CD8-positive, alpha-beta memory T cell (primary cell): ENCODE measurements at regions not wholly inside any gene's neighbourhood (a gene's known extent, or its start where the extent isn't known, plus 50 kb on each side); places are given as distances from the start of the nearest gene placed in this dataset.

Experiments
- CTCF ChIA-PET: fragments of 350-600 bp; sonication (Branson Sonifier 250); formaldehyde crosslinking; loops from one replicate; lab custom pipeline; 2021; ENCODE audit warnings: antibody characterized with exemption; lab: Charles Lee
- POLR2A ChIA-PET: fragments of 350-600 bp; sonication (Branson Sonifier 250); formaldehyde crosslinking; loops from one replicate; lab custom pipeline; 2021; ENCODE audit warnings: antibody characterized with exemption; lab: Charles Lee
- DNase-seq, 5 donors: peaks; one replicate each; pipeline versions ENCODE4 v3.0.0 to v3.0.0-alpha.2; 2020 to 2022; ENCODE audit warnings: mixed read lengths in 1 of 5
- H3K27ac ChIP-seq: one replicate; pipeline ENCODE4 v1.7.0; 2013; ENCODE audit warnings: low read depth, mild to moderate bottlenecking, low read length, moderate library complexity
- H3K27me3 ChIP-seq: 2 replicates; pipeline ENCODE4 v1.7.0; 2013; ENCODE audit warnings: low read length, mild to moderate bottlenecking; ENCODE audit not compliant: insufficient read depth, poor library complexity, severe bottlenecking
- H3K36me3 ChIP-seq: 2 replicates; pipeline ENCODE4 v1.7.0; 2013; ENCODE audit warnings: mild to moderate bottlenecking, low read length, moderate library complexity; ENCODE audit not compliant: insufficient read depth
- H3K4me1 ChIP-seq: 2 replicates; pipeline ENCODE4 v1.7.0; 2013; ENCODE audit warnings: mild to moderate bottlenecking, low read length, moderate library complexity; ENCODE audit not compliant: insufficient read depth
- H3K4me3 ChIP-seq: 2 replicates; pipeline ENCODE4 v1.7.0; 2013; ENCODE audit warnings: mild to moderate bottlenecking, low read length
- H3K9me3 ChIP-seq: 2 replicates; pipeline ENCODE4 v1.7.0; 2013; ENCODE audit warnings: mild to moderate bottlenecking, low read length
- H3K27ac Mint-ChIP-seq, 8 donors: one replicate each; pipeline ENCODE4 v1.8.0; 2020 to 2021; ENCODE audit warnings: mixed read lengths in 8 of 8, mild to moderate bottlenecking in 6 of 8, inconsistent platforms in 3 of 8, moderate library complexity in 3 of 8
- H3K27me3 Mint-ChIP-seq, 2 donors: one replicate each; pipeline ENCODE4 v1.8.0; 2020 to 2021; ENCODE audit warnings: mixed read lengths in 2 of 2, mild to moderate bottlenecking in 1 of 2, moderate library complexity in 1 of 2
- H3K36me3 Mint-ChIP-seq, 3 donors: one replicate each; pipeline ENCODE4 v1.8.0; 2020 to 2021; ENCODE audit warnings: mixed read lengths in 3 of 3, inconsistent platforms in 1 of 3, mild to moderate bottlenecking in 1 of 3
- H3K4me1 Mint-ChIP-seq, 3 donors: one replicate each; pipeline ENCODE4 v1.8.0; 2020 to 2021; ENCODE audit warnings: mixed read lengths in 3 of 3, inconsistent platforms in 1 of 3, mild to moderate bottlenecking in 1 of 3
- H3K4me3 Mint-ChIP-seq, 7 donors: one replicate each; pipeline ENCODE4 v1.8.0; 2020 to 2021; ENCODE audit warnings: mixed read lengths in 7 of 7, mild to moderate bottlenecking in 6 of 7, moderate library complexity in 4 of 7, inconsistent platforms in 2 of 7
- H3K9me3 Mint-ChIP-seq, 5 donors: one replicate each; pipeline ENCODE4 v1.8.0; 2020 to 2022; ENCODE audit warnings: mixed read lengths in 5 of 5, mild to moderate bottlenecking in 3 of 5, moderate library complexity in 2 of 5, inconsistent platforms in 1 of 5

DNA sequence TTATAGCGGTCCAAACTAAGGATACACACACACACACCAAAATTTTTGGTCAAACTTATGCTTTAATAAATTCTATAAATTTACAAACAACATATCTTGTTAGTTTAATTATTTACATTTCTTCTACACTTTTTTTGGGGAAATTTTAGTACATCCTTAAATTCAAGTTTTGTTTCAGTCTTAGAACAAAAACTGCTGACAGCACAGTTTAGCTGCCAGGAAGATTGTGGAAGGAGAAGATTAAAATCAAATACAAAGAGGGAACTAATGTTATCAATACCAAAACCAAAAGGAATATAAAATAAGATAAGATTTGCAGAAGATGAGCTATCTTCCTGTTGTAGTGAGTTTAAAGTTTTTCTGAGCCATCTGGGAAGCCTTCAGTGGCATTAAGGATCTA lies 368.8 kb downstream of the AASDHPPT start:
- peaks cover 0 to 12% (median 7%) of the 10 kb centered on the region in 5 donors for H3K9me3 Mint-ChIP-seq
- POLR2A ChIA-PET, result no interaction called here
- H3K27ac ChIP-seq, result no peak overlapping the region

DNA sequence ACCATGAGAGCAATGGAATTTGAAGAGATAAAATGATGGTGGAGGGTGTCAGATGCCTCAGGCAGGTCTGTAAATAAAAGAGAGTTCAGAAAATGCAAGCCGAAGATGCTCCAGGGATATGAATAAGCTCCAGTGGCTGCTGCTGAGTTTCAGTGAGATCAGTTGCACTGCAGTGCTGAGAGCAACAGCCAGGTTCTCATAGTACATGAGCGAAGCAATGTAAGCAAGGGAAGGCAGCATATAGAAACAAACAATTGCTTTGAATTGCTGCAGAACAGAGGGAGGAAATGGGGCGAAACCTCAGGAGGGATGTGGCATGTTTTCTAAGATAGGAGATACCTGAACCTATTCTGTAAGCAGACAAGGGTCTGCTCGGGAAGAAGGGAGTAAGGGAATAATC lies 369.5 kb downstream of the AASDHPPT start:
- H3K4me3 Mint-ChIP-seq, result no peak overlapping the region

More for the DNA sequence above, 368.8 kb downstream of the AASDHPPT start:
- Mint-ChIP-seq H3K27ac (no peak overlapping the region), H3K4me3 (no peak overlapping the region), H3K27me3 (no peaks in the 10 kb centered on the region), H3K36me3 (no peaks in the 10 kb centered on the region), H3K4me1 (no peaks in the 10 kb centered on the region)
- Histone ChIP-seq H3K36me3 (no peaks in the 10 kb centered on the region), H3K9me3 (no peaks in the 10 kb centered on the region), H3K4me1 (no peaks in the 10 kb centered on the region), H3K4me3 (no peak overlapping the region), H3K27me3 (no peaks in the 10 kb centered on the region)
- DNase-seq, result no peak
- CTCF ChIA-PET, result no interaction called here

DNA sequence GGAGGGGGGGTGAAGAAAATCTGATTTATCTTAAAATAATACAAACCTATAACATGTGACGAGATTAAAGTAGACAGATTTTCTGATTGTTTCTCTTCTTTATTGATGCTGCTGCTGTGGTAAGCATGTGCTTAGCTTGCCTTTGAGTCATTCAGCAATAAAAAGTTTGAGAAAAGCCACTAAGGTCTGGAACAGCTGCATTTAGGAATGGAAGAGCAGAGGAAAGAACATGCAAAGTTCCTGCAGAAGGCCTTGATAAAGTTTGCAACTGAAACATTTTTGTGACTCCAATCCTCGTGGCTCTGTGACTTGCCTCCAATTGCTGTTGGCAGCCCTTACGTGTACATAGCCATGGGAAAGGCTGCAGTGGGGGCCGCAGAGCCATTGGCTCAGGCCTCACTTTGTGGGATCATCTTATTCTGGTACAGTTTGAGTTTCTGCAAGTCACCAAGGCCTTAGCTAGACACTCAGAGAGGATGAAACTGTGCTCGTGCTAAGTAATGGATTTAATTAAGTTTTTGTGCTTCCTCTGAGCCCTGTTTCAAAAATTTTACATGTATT lies 370.2 kb downstream of the AASDHPPT start:
- Mint-ChIP-seq H3K27ac (no peak overlapping the region), H3K4me3 (no peak overlapping the region), H3K4me1 (no peaks in the 10 kb centered on the region), H3K27me3 (no peaks in the 10 kb centered on the region), H3K9me3 (peaks cover 0 to 14% (median 12%) of the 10 kb centered on the region in 5 donors), H3K36me3 (no peaks in the 10 kb centered on the region)
- H3K4me3 ChIP-seq, result no peak overlapping the region
- ChIA-PET POLR2A (no interaction called here), CTCF (no interaction called here)
- DNase-seq, result no peak
- no peaks in the 10 kb centered on the region for H3K36me3 ChIP-seq
- H3K4me1 ChIP-seq, result no peaks in the 10 kb centered on the region
- H3K27ac ChIP-seq, result no peak overlapping the region
- no peaks in the 10 kb centered on the region for H3K27me3 ChIP-seq
- no peaks in the 10 kb centered on the region for H3K9me3 ChIP-seq

More for the DNA sequence above, 369.5 kb downstream of the AASDHPPT start:
- POLR2A ChIA-PET, result no interaction called here
- Histone ChIP-seq H3K4me1 (no peaks in the 10 kb centered on the region), H3K27me3 (no peaks in the 10 kb centered on the region), H3K27ac (no peak overlapping the region), H3K36me3 (no peaks in the 10 kb centered on the region), H3K4me3 (no peak overlapping the region), H3K9me3 (no peaks in the 10 kb centered on the region)
- Mint-ChIP-seq H3K9me3 (peaks cover 0 to 12% (median 7%) of the 10 kb centered on the region in 5 donors), H3K27ac (no peak overlapping the region), H3K4me1 (no peaks in the 10 kb centered on the region), H3K27me3 (no peaks in the 10 kb centered on the region), H3K36me3 (no peaks in the 10 kb centered on the region)
- no peak for DNase-seq
- CTCF ChIA-PET, result no interaction called here

DNA sequence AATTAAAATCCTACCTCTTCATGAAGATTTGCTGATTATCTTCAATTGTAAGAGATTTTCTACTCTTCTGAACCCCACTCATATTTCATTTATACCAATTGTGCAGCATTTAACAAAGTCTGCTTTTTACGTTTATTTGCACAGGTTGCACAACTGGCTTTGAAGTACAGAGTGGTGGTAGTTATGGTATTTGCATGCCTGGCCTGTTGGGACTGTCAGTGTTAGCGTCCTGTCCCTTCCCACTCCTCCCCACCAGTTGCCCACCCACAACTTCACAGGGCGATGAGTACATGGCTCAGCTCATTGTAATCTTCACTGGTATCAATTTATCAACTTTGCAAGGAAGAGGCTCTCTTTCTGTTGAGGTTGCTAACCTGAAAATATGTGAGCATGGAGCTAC lies 372.3 kb downstream of the AASDHPPT start:
- CTCF ChIA-PET, result no interaction called here
- H3K27me3 ChIP-seq, result no peaks in the 10 kb centered on the region
- H3K4me1 ChIP-seq, result no peaks in the 10 kb centered on the region
- H3K9me3 ChIP-seq, result no peaks in the 10 kb centered on the region
- POLR2A ChIA-PET, result no interaction called here
- no peaks in the 10 kb centered on the region for H3K27me3 Mint-ChIP-seq
- no peaks in the 10 kb centered on the region for H3K36me3 Mint-ChIP-seq
- H3K27ac ChIP-seq, result no peak overlapping the region
- H3K36me3 ChIP-seq, result no peaks in the 10 kb centered on the region
- H3K27ac Mint-ChIP-seq, result no peak overlapping the region
- H3K9me3 Mint-ChIP-seq, result peaks cover 4 to 20% (median 17%) of the 10 kb centered on the region in 5 donors
- H3K4me3 ChIP-seq, result no peak overlapping the region
- H3K4me1 Mint-ChIP-seq, result no peaks in the 10 kb centered on the region
- no peak for DNase-seq
- no peak overlapping the region for H3K4me3 Mint-ChIP-seq

DNA sequence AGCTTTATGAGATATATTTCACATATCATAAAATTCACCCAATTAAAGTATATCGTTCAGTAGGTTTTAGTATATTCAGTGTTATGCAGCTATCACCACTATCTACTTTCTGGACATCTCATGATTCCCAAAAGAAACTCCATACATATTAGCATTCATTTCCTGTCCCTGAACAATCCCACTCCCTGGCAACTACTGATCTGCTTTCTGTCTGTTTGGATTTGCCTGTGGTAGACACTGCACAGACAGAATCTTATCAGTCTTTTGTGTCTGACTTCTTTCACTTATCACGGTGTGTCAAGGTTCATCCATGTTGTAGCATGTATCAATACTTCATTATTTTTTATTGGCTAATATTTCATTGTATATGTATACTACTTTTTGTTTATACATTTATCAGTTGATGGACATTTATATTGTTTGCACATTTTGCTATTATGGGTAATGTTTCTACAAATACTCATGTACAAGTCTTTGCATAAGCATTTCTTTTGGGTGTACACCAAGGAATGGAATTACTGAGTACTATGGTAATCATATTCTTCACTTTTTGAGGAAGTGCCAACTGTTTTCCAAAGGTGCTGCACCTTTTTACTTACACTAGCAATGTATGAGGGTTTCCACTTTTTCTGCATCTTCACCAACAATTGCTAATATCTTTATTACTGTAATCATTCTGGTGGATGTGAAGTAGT lies 373.9 kb downstream of the AASDHPPT start:
- no peaks in the 10 kb centered on the region for H3K36me3 Mint-ChIP-seq
- Histone ChIP-seq H3K9me3 (no peaks in the 10 kb centered on the region), H3K27me3 (no peaks in the 10 kb centered on the region), H3K4me3 (no peak overlapping the region), H3K36me3 (no peaks in the 10 kb centered on the region), H3K27ac (no peak overlapping the region), H3K4me1 (no peaks in the 10 kb centered on the region)
- no peaks in the 10 kb centered on the region for H3K4me1 Mint-ChIP-seq
- no peak for DNase-seq
- peaks cover 6 to 26% (median 15%) of the 10 kb centered on the region in 5 donors for H3K9me3 Mint-ChIP-seq
- CTCF ChIA-PET, result no interaction called here
- H3K27ac Mint-ChIP-seq, result no peak overlapping the region
- POLR2A ChIA-PET, result no interaction called here
- H3K4me3 Mint-ChIP-seq, result no peak overlapping the region
- H3K27me3 Mint-ChIP-seq, result no peaks in the 10 kb centered on the region

DNA sequence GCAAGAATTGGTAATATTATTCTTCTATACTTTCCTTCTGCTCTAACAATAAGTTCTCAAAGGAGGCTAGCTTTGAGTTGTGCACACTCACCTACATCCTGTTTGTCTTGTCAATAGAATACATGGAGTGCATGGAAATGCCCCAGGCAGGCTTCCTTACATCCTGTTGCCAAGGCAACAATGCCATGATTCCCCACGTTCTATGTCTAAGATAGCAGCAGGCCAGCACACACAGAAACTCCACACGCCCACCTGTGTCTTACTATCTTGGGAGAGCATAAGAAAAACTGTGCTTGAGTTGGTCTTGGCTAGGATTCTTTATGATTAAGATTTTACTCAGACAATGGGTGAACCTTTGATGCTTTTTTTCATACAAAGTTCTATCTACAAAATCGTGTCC lies 379.2 kb downstream of the AASDHPPT start:
- Histone ChIP-seq H3K4me1 (no peaks in the 10 kb centered on the region), H3K27me3 (no peaks in the 10 kb centered on the region), H3K9me3 (no peaks in the 10 kb centered on the region), H3K4me3 (no peak overlapping the region), H3K27ac (no peak overlapping the region), H3K36me3 (no peaks in the 10 kb centered on the region)
- Mint-ChIP-seq H3K36me3 (no peaks in the 10 kb centered on the region), H3K27ac (no peak overlapping the region), H3K9me3 (peaks cover 2 to 19% (median 12%) of the 10 kb centered on the region in 5 donors), H3K4me1 (no peaks in the 10 kb centered on the region), H3K27me3 (no peaks in the 10 kb centered on the region), H3K4me3 (no peak overlapping the region)
- CTCF ChIA-PET, result no interaction called here
- POLR2A ChIA-PET, result no interaction called here
- no peak for DNase-seq

DNA sequence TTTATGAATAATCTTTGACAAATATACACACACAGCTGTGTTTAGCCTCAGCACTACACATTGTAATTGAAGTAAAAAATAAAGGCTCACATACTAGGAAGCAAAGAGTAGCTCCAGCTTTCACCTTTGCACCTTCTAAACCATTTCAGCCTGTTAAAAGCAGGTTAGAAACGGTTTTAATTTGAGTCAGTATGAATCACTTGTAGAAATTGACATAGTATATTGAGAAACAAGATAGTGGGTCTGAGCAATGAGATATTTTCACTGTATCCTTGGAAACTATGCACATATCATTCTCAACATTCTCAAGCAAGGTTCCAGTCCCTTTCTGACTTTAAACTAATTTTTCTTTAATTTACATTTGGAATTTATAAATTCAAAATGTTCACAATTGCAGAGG lies 380.3 kb downstream of the AASDHPPT start:
- Mint-ChIP-seq H3K27ac (no peak overlapping the region), H3K36me3 (no peaks in the 10 kb centered on the region), H3K4me1 (no peaks in the 10 kb centered on the region), H3K9me3 (peaks cover 2 to 13% (median 10%) of the 10 kb centered on the region in 5 donors), H3K4me3 (no peak overlapping the region), H3K27me3 (no peaks in the 10 kb centered on the region)
- no peaks in the 10 kb centered on the region for H3K36me3 ChIP-seq
- no peak for DNase-seq
- H3K27me3 ChIP-seq, result no peaks in the 10 kb centered on the region
- ChIA-PET CTCF (no interaction called here), POLR2A (no interaction called here)
- H3K4me3 ChIP-seq, result no peak overlapping the region
- H3K4me1 ChIP-seq, result no peaks in the 10 kb centered on the region
- H3K27ac ChIP-seq, result no peak overlapping the region
- no peaks in the 10 kb centered on the region for H3K9me3 ChIP-seq

DNA sequence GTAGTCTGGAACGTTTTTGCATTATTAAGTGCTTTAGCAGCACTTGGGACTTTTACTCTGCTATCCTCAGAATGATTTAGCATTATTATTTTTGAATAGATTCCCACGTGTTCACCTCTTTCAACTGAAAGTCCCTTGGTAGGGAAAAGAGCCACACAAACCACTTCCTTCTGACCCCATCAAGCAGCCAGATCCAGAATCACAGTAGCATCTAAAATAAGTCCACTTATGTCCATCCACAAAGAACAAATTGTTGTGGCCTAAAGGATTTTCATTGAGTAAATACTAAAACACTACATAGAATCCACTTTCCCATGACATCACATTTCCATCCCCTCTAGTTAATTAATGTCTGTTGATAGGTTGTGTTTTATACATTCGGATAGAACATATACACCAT lies 381.7 kb downstream of the AASDHPPT start:
- Histone ChIP-seq H3K36me3 (no peaks in the 10 kb centered on the region), H3K27ac (no peak overlapping the region), H3K4me3 (no peak overlapping the region), H3K27me3 (no peaks in the 10 kb centered on the region), H3K4me1 (no peaks in the 10 kb centered on the region), H3K9me3 (no peaks in the 10 kb centered on the region)
- no peak overlapping the region for H3K27ac Mint-ChIP-seq
- CTCF ChIA-PET, result no interaction called here
- H3K4me1 Mint-ChIP-seq, result no peaks in the 10 kb centered on the region
- H3K36me3 Mint-ChIP-seq, result no peaks in the 10 kb centered on the region
- H3K9me3 Mint-ChIP-seq, result peaks cover 2 to 13% (median 10%) of the 10 kb centered on the region in 5 donors
- POLR2A ChIA-PET, result no interaction called here
- DNase-seq, result no peak
- H3K27me3 Mint-ChIP-seq, result no peaks in the 10 kb centered on the region
- no peak overlapping the region for H3K4me3 Mint-ChIP-seq
